AG04450 (cell line): ENCODE measurements at regions not wholly inside any gene's neighbourhood (a gene's known extent, or its start where the extent isn't known, plus 50 kb on each side); places are given as distances from the start of the nearest gene placed in this dataset.

ENCODE experiments used
- CTCF ChIA-PET: fragments of 300-600, 350-600 bp; formaldehyde crosslinking; extraction: SDS; loops from one replicate; lab custom pipeline; 2022; ENCODE audit warnings: antibody characterized with exemption, inconsistent platforms; lab: Charles Lee
- POLR2A ChIA-PET: fragments of 350-600 bp; formaldehyde crosslinking; extraction: SDS; loops from one replicate; lab custom pipeline; 2021; ENCODE audit warnings: antibody characterized with exemption, inconsistent platforms; lab: Yijun Ruan, JAX
- DNase-seq: peaks from one replicate; pipeline ENCODE4 v3.0.0-alpha.2; 2011; ENCODE audit warnings: low read depth, low spot score
- H3K27ac ChIP-seq: one replicate; pipeline ENCODE4 v1.5.1; 2012; ENCODE audit warnings: low read depth, low read length, control low read depth
- H3K27me3 ChIP-seq: one replicate; pipeline ENCODE4 v1.6.0; 2012; ENCODE audit warnings: low read length; ENCODE audit not compliant: control insufficient read depth, insufficient read depth
- H3K4me3 ChIP-seq: 2 replicates; pipeline ENCODE4 v1.5.1; 2011; ENCODE audit warnings: mild to moderate bottlenecking, low read depth, low read length, control low read depth
- H3K9me3 ChIP-seq: 2 replicates; pipeline ENCODE4 v1.5.1; 2012; ENCODE audit warnings: low read length; ENCODE audit not compliant: control insufficient read depth, insufficient read depth
- CTCF ChIP-seq: IDR thresholded peaks from 2 replicates; pipeline ENCODE4 v1.5.1; 2011; ENCODE audit warnings: low read depth, low read length, control low read depth, inconsistent platforms

GRCh38 chr5:18098691-18099090, 464.4 kb downstream of the TAF11L14 start:
- Histone ChIP-seq H3K27me3 (no peaks in the 10 kb centered on the region), H3K27ac (no peak overlapping the region), H3K4me3 (no peak overlapping the region), H3K9me3 (peaks cover 4% of the 10 kb centered on the region; the same call in 1 of the 2 replicates)
- ChIA-PET POLR2A (no interaction called here), CTCF (no interaction called here)
- no peak for DNase-seq
- no peak for TF ChIP-seq CTCF

GRCh38 chr5:18099261-18099660, 465.0 kb downstream of the TAF11L14 start:
- Histone ChIP-seq H3K9me3 (peaks cover 4% of the 10 kb centered on the region; the same call in 1 of the 2 replicates), H3K27me3 (no peaks in the 10 kb centered on the region), H3K4me3 (no peak overlapping the region), H3K27ac (no peak overlapping the region)
- CTCF ChIA-PET = no interaction called here
- POLR2A ChIA-PET = no interaction called here
- TF ChIP-seq CTCF = no peak
- no peak for DNase-seq

- Histone ChIP-seq H3K4me3 (no peak overlapping the region), H3K9me3 (peaks cover 3% of the 10 kb centered on the region; the same call in 1 of the 2 replicates), H3K27ac (no peak overlapping the region), H3K27me3 (no peaks in the 10 kb centered on the region)
- no peak for DNase-seq
- POLR2A ChIA-PET = no interaction called here
- CTCF ChIA-PET = no interaction called here
- no peak for TF ChIP-seq CTCF
Measured at GRCh38 chr5:18101532-18101931, 467.3 kb downstream of the TAF11L14 start.

- ChIA-PET CTCF (no interaction called here), POLR2A (no interaction called here)
- H3K9me3 ChIP-seq = peaks cover 5% of the 10 kb centered on the region
- TF ChIP-seq CTCF = no peak
- H3K4me3 ChIP-seq = no peak overlapping the region
- no peak overlapping the region for H3K27ac ChIP-seq
- H3K27me3 ChIP-seq = no peaks in the 10 kb centered on the region
- DNase-seq = no peak
Measured at GRCh38 chr5:18102733-18103132, 468.5 kb downstream of the TAF11L14 start.

- no peak overlapping the region for H3K27ac ChIP-seq
- H3K4me3 ChIP-seq = no peak overlapping the region
- H3K27me3 ChIP-seq = no peaks in the 10 kb centered on the region
- peaks cover 5% of the 10 kb centered on the region for H3K9me3 ChIP-seq
- TF ChIP-seq CTCF = no peak
- DNase-seq = no peak
- POLR2A ChIA-PET = no interaction called here
- CTCF ChIA-PET = no interaction called here
Measured at GRCh38 chr5:18105449-18105848, 471.2 kb downstream of the TAF11L14 start.
